Adrenal gland (tissue), 5 donors: ENCODE measurements at regions not wholly inside any gene's neighbourhood (a gene's known extent, or its start where the extent isn't known, plus 50 kb on each side); places are given as distances from the start of the nearest gene placed in this dataset.

Experiments
- CTCF ChIP-seq, 6 experiments: fragments of 450-650 bp in 4 of 6; fragments of 200-600 bp in 2 of 6; sonication (generic) in 1 of 6; IDR thresholded peaks; 1 replicate in 5 of 6; 2 replicates in 1 of 6; pipeline versions ENCODE4 v1.5.1 to v1.8.0; 2016 to 2021; ENCODE audit warnings: antibody characterized with exemption in 6 of 6, mild to moderate bottlenecking in 2 of 6, moderate library complexity in 1 of 6
- POLR2A ChIP-seq, 2 donors: fragments of 450-650 bp; IDR thresholded peaks; one replicate each; pipeline ENCODE4 v1.6.1; 2017; ENCODE audit warnings: antibody characterized with exemption in 2 of 2, mild to moderate bottlenecking in 2 of 2, moderate library complexity in 1 of 2
- donor health status: DM: no; HTN: no; CAD: no.

- no peak for TF ChIP-seq CTCF (IDR thresholded peaks at IDR 0.05)
- TF ChIP-seq POLR2A (IDR thresholded peaks at IDR 0.05), result no peak
Observed at GRCh38 chr4:120202222-120202621, 135.6 kb upstream of the MAD2L1 start.
